IPS-18c (cell line): ENCODE measurements at regions not wholly inside any gene's neighbourhood (a gene's known extent, or its start where the extent isn't known, plus 50 kb on each side); places are given as distances from the start of the nearest gene placed in this dataset.

Source experiments
- H3K4me3 ChIP-seq: 2 replicates; pipeline ENCODE4 v1.7.0; 2013; ENCODE audit warnings: low read depth, mild to moderate bottlenecking, low read length, moderate library complexity; ENCODE audit not compliant: insufficient read depth
- H3K9me3 ChIP-seq: one replicate; pipeline ENCODE4 v1.6.1; 2013; ENCODE audit warnings: mild to moderate bottlenecking, low read length, moderate library complexity; ENCODE audit not compliant: control insufficient read depth, insufficient read depth

DNA sequence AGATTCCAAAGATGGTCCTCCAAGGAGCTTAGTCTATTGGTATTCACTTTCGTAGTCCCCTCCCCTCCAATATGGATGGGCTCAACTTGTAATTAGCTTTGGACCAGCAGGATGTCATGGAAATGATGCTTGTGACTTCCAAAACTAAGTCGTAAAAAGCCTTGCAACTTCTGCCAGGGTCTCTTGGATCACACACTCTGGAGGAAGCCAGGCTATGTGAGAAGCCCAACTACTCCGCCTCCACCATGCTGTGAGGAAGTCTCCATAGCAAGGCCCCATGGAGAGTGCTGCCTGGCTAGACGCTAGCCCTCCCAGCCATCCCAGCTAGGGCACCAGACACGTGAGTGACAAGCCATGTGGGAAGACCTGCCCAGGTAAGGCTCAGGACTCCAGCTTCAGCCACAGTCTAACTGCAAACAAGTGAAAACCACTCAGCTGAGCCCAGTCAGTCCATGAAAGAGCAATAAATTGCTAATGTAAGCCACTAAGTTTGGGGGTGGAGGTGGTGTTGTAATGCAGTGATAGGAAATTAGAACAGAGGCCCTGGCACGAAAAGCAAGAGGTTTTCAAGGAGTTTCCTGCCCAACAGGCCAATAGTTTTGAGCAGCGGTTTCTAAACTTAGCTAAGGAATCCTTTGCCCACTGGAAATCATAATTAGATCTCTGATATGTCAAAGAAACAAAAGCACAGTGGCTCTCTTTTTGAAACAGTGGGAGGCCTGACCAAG, 77.5 kb upstream of the GLI2 start:
- H3K4me3 ChIP-seq: no peak overlapping the region
- peaks cover 6% of the 10 kb centered on the region for H3K9me3 ChIP-seq

- Histone ChIP-seq H3K9me3 (peaks cover 3% of the 10 kb centered on the region), H3K4me3 (no peak overlapping the region)
Observed at GRCh38 chr2:120658770-120659158, 76.9 kb upstream of the GLI2 start.

- no peak overlapping the region for H3K4me3 ChIP-seq
- no peaks in the 10 kb centered on the region for H3K9me3 ChIP-seq
Observed at GRCh38 chr2:120659275-120659977, 76.2 kb upstream of the GLI2 start.

DNA sequence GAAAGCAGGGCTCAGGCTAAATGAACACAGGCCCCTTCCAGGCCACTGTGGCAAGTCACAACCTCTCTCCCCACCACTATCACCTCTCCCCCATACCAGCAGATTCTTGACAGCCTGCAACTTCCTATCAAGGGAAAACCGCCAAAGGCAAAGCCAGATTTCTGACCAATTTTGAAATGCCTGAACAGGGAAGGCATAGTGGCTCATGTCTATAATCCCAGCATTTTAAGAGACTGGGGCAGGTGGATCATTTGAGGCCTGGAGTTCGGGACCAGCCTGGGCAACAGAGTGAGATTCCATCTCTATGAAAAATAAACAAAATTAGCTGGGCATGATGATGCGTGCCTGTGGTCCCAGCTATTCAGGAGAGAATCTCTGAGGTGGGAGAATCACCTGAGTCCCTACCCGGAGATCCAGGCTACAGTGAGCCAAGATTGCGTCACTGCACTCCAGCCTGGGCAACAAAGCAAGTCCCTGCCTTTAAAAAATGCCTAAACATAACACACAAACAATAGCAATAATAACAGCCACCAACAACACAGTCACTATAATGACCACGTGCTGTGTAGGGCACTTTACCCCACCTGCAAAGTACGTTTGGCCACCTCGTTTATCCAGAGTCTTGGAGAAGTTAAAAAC, 75.5 kb upstream of the GLI2 start:
- Histone ChIP-seq H3K4me3 (no peak overlapping the region), H3K9me3 (no peaks in the 10 kb centered on the region)

GRCh38 chr2:120660771-120661459, 74.8 kb upstream of the GLI2 start:
- Histone ChIP-seq H3K4me3 (no peak overlapping the region), H3K9me3 (no peaks in the 10 kb centered on the region)

DNA sequence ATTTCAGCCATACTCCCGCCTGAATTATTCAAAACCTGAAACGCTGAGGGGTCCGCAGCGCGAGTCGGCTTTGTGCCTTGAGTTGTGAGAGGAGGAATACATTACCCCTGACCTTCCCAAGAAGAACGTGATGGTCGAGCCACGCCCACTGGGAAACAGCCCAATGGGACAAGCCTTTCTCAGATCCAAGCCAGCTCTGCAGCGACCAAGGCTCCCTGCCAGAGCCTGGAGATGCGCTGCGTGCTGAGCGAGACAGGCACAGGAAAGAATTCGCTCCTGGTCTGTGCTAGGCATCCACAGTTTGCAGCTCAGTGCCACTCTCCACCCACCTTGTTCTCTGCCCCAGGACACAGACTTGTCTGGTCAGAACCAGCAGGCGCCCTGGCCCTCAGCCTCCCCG, 74.1 kb upstream of the GLI2 start:
- Histone ChIP-seq H3K9me3 (no peaks in the 10 kb centered on the region), H3K4me3 (no peak overlapping the region)

GRCh38 chr2:120662046-120662445, 73.6 kb upstream of the GLI2 start:
- Histone ChIP-seq H3K9me3 (no peaks in the 10 kb centered on the region), H3K4me3 (no peak overlapping the region)

- Histone ChIP-seq H3K4me3 (no peak overlapping the region), H3K9me3 (no peaks in the 10 kb centered on the region)
Observed at GRCh38 chr2:120662746-120663145, 72.9 kb upstream of the GLI2 start.

DNA sequence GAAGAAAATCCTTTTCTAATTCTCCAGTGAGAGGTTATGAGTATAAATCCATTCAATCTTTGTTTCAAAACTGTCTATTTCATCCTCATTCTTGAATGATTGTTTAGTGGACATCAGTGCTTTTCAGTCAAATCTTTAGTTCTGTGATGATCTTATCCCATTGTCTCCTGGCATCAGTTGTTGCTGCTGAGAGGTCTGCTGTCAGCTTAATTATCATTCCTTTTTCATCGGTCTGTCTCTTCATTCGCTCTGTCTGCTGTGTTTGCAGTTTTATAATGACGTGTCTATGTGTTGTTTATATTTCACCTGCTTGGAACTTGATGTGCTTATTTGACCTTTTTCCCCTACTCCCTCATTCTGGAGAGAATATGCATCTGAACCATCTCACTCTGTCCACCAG, 69.2 kb upstream of the GLI2 start:
- Histone ChIP-seq H3K9me3 (no peaks in the 10 kb centered on the region), H3K4me3 (no peak overlapping the region)

- H3K9me3 ChIP-seq: no peaks in the 10 kb centered on the region
- no peak overlapping the region for H3K4me3 ChIP-seq
Observed at GRCh38 chr2:120667981-120668380, 67.7 kb upstream of the GLI2 start.

DNA sequence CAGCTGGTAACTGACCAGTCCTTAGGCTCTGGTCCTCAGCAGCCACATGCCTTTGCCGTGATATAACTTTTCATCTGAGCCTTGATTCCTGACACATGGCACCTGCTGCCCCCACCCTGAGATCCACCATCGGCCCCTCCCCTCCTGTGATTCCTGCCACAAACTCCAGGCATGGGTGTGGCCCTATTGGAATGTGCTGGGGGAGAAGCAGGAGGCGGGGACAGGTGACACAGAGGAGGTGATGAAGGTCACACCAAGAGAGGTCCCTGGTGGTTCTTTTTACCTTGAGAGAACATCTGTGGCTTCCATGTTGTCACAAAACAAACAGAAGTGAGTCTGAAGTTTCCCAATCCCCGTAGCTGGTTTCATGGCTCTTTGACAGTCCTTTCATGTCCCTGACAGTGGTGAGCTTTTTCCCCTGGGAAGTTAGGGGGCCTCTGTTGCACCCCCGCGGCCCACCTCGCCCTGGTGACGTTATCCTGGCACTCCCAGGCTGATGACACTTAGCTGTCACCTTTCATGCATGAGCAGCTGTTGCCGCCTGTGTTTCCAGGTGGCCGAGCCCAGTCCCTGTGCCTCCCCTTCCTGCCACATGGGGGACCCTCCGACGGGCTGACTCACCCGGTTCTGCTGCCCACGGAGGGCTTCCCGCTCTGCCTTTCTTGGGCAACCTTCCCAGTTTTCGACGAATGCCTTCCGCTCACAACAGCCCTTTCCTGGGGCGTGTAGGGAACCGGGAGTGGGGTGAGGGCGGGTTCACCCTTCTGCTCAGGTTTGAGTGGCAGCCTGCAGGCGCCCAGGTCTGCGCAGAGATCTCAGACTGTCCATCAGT, 66.3 kb upstream of the GLI2 start:
- H3K9me3 ChIP-seq: no peaks in the 10 kb centered on the region
- no peak overlapping the region for H3K4me3 ChIP-seq

- Histone ChIP-seq H3K9me3 (no peaks in the 10 kb centered on the region), H3K4me3 (no peak overlapping the region)
Observed at GRCh38 chr2:120669971-120670370, 65.7 kb upstream of the GLI2 start.

GRCh38 chr2:120670371-120670770, 65.3 kb upstream of the GLI2 start:
- H3K9me3 ChIP-seq: no peaks in the 10 kb centered on the region
- no peak overlapping the region for H3K4me3 ChIP-seq

DNA sequence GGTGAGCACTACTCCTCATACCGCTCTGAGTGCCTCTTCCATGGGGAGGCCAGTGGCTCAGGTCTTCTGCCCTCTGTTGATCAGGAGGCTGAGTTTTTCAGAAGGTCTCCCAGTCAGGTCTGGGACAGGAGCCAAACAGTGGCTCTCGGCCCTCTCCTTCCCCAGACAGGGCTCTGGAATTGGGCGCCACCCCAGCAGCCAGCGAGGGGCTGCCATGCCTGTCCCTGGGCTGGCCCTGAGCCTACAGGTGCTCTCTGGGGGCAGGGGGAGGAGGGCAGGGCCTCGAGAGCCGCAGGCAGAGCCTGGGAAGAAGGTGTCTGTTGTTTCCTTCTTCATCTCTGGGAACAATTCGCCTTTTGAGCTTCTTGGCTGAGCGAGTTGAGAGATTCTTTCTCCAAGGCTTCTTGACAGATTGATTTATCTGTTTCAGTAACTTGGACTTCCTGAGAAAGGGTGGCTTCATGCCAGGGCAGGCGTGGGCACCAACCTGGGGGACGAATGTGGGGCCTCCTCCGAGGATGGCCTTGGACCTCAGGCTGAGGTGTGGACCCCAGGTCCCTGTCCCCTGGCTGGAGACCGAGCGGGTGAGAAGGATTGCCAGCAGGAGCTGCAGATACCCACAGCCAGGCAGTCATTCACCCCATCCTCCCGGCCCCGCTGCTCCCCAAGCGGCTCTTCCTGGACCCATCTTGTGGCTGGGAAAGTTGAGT, 64.7 kb upstream of the GLI2 start:
- Histone ChIP-seq H3K9me3 (peaks cover 2% of the 10 kb centered on the region), H3K4me3 (no peak overlapping the region)

DNA sequence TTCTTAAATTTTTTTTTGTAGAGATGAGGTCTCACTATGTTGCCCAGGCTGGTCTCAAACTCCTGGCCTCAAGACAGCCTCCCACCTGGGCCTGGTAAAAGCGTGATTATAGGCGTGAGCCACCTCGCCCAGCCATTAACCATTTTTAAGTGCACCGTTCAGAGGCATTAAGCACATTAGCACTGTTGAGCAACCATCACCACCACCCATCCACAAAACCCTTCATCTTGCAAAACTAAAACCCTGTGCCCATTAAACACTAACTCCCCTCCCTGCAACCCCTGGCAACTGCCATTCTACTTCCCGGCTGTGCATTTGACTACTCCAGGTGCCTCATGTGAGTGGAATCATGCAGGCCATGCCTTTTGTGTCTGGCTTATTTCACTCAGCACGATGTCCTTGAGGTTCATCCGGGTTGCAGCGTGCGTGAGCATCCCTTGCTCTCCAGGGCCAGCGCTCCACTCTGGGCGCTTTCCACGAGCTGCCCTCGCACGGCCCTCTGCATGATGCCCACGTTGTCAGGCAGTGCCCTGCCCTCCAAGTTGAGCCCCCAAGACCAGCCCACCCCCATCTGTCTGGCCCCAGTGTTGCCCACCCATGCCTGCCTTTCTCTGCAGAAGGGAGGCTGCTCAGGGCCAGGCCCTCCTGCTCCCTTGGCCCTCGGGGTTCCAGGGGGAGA, 63.0 kb upstream of the GLI2 start:
- Histone ChIP-seq H3K9me3 (peaks cover 2% of the 10 kb centered on the region), H3K4me3 (no peak overlapping the region)

DNA sequence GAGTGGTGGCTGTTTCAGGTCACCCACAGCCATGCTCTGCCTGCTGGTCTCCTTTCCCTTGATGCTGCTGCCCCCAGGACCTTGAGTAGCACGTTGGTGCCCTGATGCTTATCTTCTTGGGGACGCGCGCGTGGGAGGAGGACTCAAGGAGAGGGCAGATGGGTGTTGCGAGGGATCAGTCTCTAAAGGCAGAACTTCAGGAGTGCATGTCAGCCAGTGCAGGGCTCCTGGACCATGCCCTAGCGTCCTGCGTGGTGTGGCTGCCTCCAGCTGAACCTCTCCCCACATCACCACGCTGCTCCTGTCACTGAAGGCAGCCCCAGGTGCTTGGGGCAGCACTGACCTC, 62.5 kb upstream of the GLI2 start:
- Histone ChIP-seq H3K9me3 (peaks cover 2% of the 10 kb centered on the region), H3K4me3 (no peak overlapping the region)
